ENCODE measurements at regions not wholly inside any gene's neighbourhood (a gene's known extent, or its start where the extent isn't known, plus 50 kb on each side); places are given as distances from the start of the nearest gene placed in this dataset.

GRCh38 chr4:17103231-17103630, 204.8 kb upstream of the LDB2 start:
- TF ChIP-seq EZH2 (IDR thresholded peaks at IDR 0.05; ENCODE audit: insufficient read depth, poor library complexity, severe bottlenecking) = no peak
- no peak for TF ChIP-seq EZH2phosphoT487 (IDR thresholded peaks at IDR 0.05; ENCODE audit: insufficient read depth, low read depth)
